ENCODE measurements at regions not wholly inside any gene's neighbourhood (a gene's known extent, or its start where the extent isn't known, plus 50 kb on each side); places are given as distances from the start of the nearest gene placed in this dataset.

DNA sequence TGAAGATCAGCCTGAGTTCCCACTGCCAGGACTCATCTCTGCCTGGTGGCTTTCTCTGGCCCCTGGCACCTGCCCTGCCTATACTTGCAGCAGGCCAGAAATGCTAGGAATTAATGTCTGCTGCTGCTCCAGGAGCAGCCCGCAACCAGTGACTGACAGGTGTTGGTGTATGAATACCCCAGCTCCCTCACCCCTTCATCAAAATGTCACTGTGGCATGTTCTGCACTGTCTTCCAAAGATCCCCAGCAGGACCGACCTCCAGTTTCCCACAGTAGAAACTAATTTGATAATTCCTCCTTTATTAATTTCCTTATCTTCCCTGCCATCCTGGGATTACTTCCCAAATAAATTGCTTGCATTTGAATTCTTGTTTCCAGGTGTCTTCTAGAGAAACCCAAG lies 425.4 kb downstream of the BCOR start:
- intact Hi-C loops (cut with micrococcal nuclease), result no loop called here
- DNase-seq (ENCODE audit: low read depth, low spot score) (no peak), ATAC-seq (no peak)
- Histone ChIP-seq H3K9me3 (ENCODE audit: control insufficient read depth in 1 of 2, insufficient read depth in 1 of 2, low read depth in 1 of 2, low read length in 2 of 2) (no peaks in the 10 kb centered on the region), H3K9me2 (ENCODE audit: insufficient read depth) (no peaks in the 10 kb centered on the region), H3K79me2 (ENCODE audit: insufficient read depth, low read length) (no peaks in the 10 kb centered on the region), H3K4me1 (ENCODE audit: control insufficient read depth in 1 of 2, insufficient read depth in 2 of 2, low read length in 2 of 2) (no peaks in the 10 kb centered on the region), H3K36me3 (ENCODE audit: control insufficient read depth in 1 of 2, insufficient read depth in 2 of 2, low read length in 2 of 2) (no peaks in the 10 kb centered on the region), H3K4me3 (replicated peaks in 1 of 2; ENCODE audit: low read depth in 1 of 2, low read length in 2 of 2) (no peak overlapping the region), H2AFZ (ENCODE audit: low read depth, low read length, poor library complexity, severe bottlenecking) (no peak overlapping the region), H3K4me2 (ENCODE audit: low read length) (no peak overlapping the region), H3K27ac (ENCODE audit: low read depth, low read length) (no peak overlapping the region), H4K20me1 (ENCODE audit: insufficient read depth) (no peaks in the 10 kb centered on the region), H3K9ac (ENCODE audit: low read length) (no peak overlapping the region), H3K27me3 (ENCODE audit: insufficient read depth, low read length) (no peaks in the 10 kb centered on the region)
- RAD21 ChIA-PET (ENCODE audit: low non-redundant PET in 1 of 2, low total read pairs in 2 of 2, uncharacterized antibody in 2 of 2, unreplicated experiment in 2 of 2), result no interaction called here
- TF ChIP-seq, protein P1, sequence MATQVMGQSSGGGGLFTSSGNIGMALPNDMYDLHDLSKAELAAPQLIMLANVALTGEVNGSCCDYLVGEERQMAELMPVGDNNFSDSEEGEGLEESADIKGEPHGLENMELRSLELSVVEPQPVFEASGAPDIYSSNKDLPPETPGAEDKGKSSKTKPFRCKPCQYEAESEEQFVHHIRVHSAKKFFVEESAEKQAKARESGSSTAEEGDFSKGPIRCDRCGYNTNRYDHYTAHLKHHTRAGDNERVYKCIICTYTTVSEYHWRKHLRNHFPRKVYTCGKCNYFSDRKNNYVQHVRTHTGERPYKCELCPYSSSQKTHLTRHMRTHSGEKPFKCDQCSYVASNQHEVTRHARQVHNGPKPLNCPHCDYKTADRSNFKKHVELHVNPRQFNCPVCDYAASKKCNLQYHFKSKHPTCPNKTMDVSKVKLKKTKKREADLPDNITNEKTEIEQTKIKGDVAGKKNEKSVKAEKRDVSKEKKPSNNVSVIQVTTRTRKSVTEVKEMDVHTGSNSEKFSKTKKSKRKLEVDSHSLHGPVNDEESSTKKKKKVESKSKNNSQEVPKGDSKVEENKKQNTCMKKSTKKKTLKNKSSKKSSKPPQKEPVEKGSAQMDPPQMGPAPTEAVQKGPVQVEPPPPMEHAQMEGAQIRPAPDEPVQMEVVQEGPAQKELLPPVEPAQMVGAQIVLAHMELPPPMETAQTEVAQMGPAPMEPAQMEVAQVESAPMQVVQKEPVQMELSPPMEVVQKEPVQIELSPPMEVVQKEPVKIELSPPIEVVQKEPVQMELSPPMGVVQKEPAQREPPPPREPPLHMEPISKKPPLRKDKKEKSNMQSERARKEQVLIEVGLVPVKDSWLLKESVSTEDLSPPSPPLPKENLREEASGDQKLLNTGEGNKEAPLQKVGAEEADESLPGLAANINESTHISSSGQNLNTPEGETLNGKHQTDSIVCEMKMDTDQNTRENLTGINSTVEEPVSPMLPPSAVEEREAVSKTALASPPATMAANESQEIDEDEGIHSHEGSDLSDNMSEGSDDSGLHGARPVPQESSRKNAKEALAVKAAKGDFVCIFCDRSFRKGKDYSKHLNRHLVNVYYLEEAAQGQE (IDR thresholded peaks at IDR 0.05; ENCODE audit: low read depth), result no peak
- TF ChIP-seq EZH2 (IDR thresholded peaks at IDR 0.05) (no peak), CBX3 (IDR thresholded peaks at IDR 0.05; ENCODE audit: low read depth) (no peak), POLR2A (IDR thresholded peaks at IDR 0.05; ENCODE audit: borderline replicate concordance, extremely low read depth, insufficient read depth, insufficient read length) (no peak), FOSL1 (IDR thresholded peaks at IDR 0.05; ENCODE audit: low read depth) (no peak), JUND (IDR thresholded peaks at IDR 0.05) (no peak), POLR2AphosphoS5 (IDR thresholded peaks at IDR 0.05; ENCODE audit: low read depth, low read length) (no peak), ZNF274 (IDR thresholded peaks at IDR 0.05; ENCODE audit: low read depth, low read length) (no peak), EGR1 (IDR thresholded peaks at IDR 0.05; ENCODE audit: low read depth) (no peak)
- TF ChIP-seq, protein P2, sequence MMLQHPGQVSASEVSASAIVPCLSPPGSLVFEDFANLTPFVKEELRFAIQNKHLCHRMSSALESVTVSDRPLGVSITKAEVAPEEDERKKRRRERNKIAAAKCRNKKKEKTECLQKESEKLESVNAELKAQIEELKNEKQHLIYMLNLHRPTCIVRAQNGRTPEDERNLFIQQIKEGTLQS (IDR thresholded peaks at IDR 0.05), result no peak
- TF ChIP-seq, protein P3, sequence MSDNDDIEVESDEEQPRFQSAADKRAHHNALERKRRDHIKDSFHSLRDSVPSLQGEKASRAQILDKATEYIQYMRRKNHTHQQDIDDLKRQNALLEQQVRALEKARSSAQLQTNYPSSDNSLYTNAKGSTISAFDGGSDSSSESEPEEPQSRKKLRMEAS (IDR thresholded peaks at IDR 0.05), result no peak
- no TSS peak for BruUV-seq (replicated peaks)
- CTCF ChIA-PET, result no interaction called here
- POLR2A ChIA-PET, result no interaction called here

Data from HCT116 (cell line).